ENCODE measurements at regions not wholly inside any gene's neighbourhood (a gene's known extent, or its start where the extent isn't known, plus 50 kb on each side); places are given as distances from the start of the nearest gene placed in this dataset.

- H3K23ac ChIP-seq (ENCODE audit: insufficient read length) = no peak overlapping the region
- H3K36me3 ChIP-seq (ENCODE audit: control insufficient read depth in 2 of 4, insufficient read depth in 4 of 4, low read length in 3 of 4) = no peaks in the 10 kb centered on the region
- no peak overlapping the region for H4K91ac ChIP-seq (replicated peaks; ENCODE audit: insufficient read length, low read length)
- DNase-seq (ENCODE audit: low read depth in 1 of 2, low spot score in 2 of 2) (no peak), FAIRE-seq (no peak)
- H2BK15ac ChIP-seq (ENCODE audit: low read length) = no peak overlapping the region
- H3K27me3 ChIP-seq (replicated peaks in 1 of 4; ENCODE audit: control insufficient read depth in 3 of 4, extremely low read depth in 1 of 4, insufficient read depth in 3 of 4, low read length in 3 of 4) = no peaks in the 10 kb centered on the region
- H3K4me1 ChIP-seq (replicated peaks in 1 of 4; ENCODE audit: control insufficient read depth in 3 of 4, insufficient read depth in 4 of 4, low read length in 3 of 4) = no peaks in the 10 kb centered on the region
- no peak overlapping the region for H2BK5ac ChIP-seq (ENCODE audit: low read depth, low read length)
- H3K9ac ChIP-seq (replicated peaks in 1 of 4; ENCODE audit: extremely low read depth in 1 of 4, low read depth in 3 of 4, low read length in 3 of 4) = no peak overlapping the region
- H3K4me3 ChIP-seq (ENCODE audit: extremely low read depth in 1 of 4, insufficient read depth in 2 of 4, low read depth in 3 of 4, low read length in 4 of 4) = no peak overlapping the region
- no peak overlapping the region for H4K8ac ChIP-seq (ENCODE audit: extremely low read depth, insufficient read depth, low read length)
- 86% methylated on average over 2 of the region's 2 CpGs; no CpG with 5 or more reads in 1 of the 2 experiments for WGBS, 2 experiments (ENCODE audit: extremely low coverage in 1 of 2, insufficient coverage in 1 of 2, insufficient read length in 1 of 2, insufficient replicate concordance in 2 of 2, low coverage in 1 of 2, low lambda C conversion rate in 2 of 2, missing lambda C conversion rate in 1 of 2)
- ChIA-PET POLR2A (ENCODE audit: partially characterized antibody) (interaction anchor here (1.1 kb wide), 1 partner anchor 12 kb away, joined by 3 read pairs; no protein-coding TSS in a partner anchor), CTCF (ENCODE audit: partially characterized antibody) (interaction anchor here (1.3 to 1.8 kb wide), 5 partner anchors 9 to 45 kb away, joined by 3 to 9 read pairs (median 5); no protein-coding TSS in a partner anchor)
- no peak overlapping the region for H3K27ac ChIP-seq (ENCODE audit: low read depth, low read length)
- no peak overlapping the region for H2AK5ac ChIP-seq (ENCODE audit: low read depth, low read length)
- H3K4me2 ChIP-seq (ENCODE audit: insufficient read depth in 1 of 2, low read depth in 2 of 2, low read length in 2 of 2) = no peak overlapping the region
- no peak overlapping the region for H2AFZ ChIP-seq (ENCODE audit: low read length)
- H3K14ac ChIP-seq (ENCODE audit: insufficient read length) = no peak overlapping the region
- no peak overlapping the region for H2BK120ac ChIP-seq (replicated peaks; ENCODE audit: low read depth, low read length)
- no peak overlapping the region for H2BK12ac ChIP-seq (ENCODE audit: low read depth, low read length)
- TF ChIP-seq CREB1 (IDR thresholded peaks at IDR 0.05) (no peak), CTBP2 (IDR thresholded peaks at IDR 0.05; ENCODE audit: borderline replicate concordance, insufficient read depth, insufficient read length, low read length) (no peak), GABPA (IDR thresholded peaks at IDR 0.05; ENCODE audit: borderline replicate concordance, insufficient read depth, low read length) (no peak), PHF8 (conservative IDR thresholded peaks at IDR 0.05; ENCODE audit: low read depth, low read length) (no peak), TBP (IDR thresholded peaks at IDR 0.05; ENCODE audit: low read depth, low read length) (no peak), FOSL1 (IDR thresholded peaks at IDR 0.05; ENCODE audit: insufficient read depth, low read depth, low read length) (no peak)
- H4K5ac ChIP-seq (ENCODE audit: insufficient read length, low read depth, low read length) = no peak overlapping the region
- no peak overlapping the region for H2BK20ac ChIP-seq (ENCODE audit: low read length)
- H3K79me1 ChIP-seq (ENCODE audit: low read depth, low read length) = no peaks in the 10 kb centered on the region
- no peaks in the 10 kb centered on the region for H4K20me1 ChIP-seq (replicated peaks in 1 of 2; ENCODE audit: control insufficient read depth in 1 of 2, insufficient read depth in 2 of 2, low read length in 2 of 2)
- H3K4ac ChIP-seq (replicated peaks; ENCODE audit: insufficient read length, low read depth, low read length) = no peak overlapping the region
- H3K56ac ChIP-seq (replicated peaks; ENCODE audit: insufficient read length, low read depth, low read length) = no peak overlapping the region
- H3K79me2 ChIP-seq (ENCODE audit: control insufficient read depth in 1 of 2, insufficient read depth in 2 of 2, low read length in 2 of 2) = no peaks in the 10 kb centered on the region
- no peaks in the 10 kb centered on the region for H3K9me3 ChIP-seq (ENCODE audit: insufficient read depth in 2 of 2, low read depth in 1 of 2, low read length in 1 of 2)
- H3K23me2 ChIP-seq (ENCODE audit: low read depth, low read length) = no peaks in the 10 kb centered on the region
- no peak overlapping the region for H3K18ac ChIP-seq (ENCODE audit: extremely low read depth, low read length)
Measured at GRCh38 chr5:98723061-98723460, 50.4 kb upstream of the RGMB start.

Measured in H1 (cell line).